HepG2 (cell line): ENCODE measurements at regions not wholly inside any gene's neighbourhood (a gene's known extent, or its start where the extent isn't known, plus 50 kb on each side); places are given as distances from the start of the nearest gene placed in this dataset.

ENCODE experiments used
- CBX2 ChIP-seq, 2 experiments: fragments of 200-600 bp in 1 of 2; sonication (generic); formaldehyde crosslinking in 1 of 2; IDR thresholded peaks; 2 replicates each; pipeline versions ENCODE4 v1.7.0 to v1.8.1; 2018 to 2022; ENCODE audit warnings: low read depth in 2 of 2, low read length in 1 of 2, mild to moderate bottlenecking in 1 of 2, missing genetic modification reagents in 1 of 2
- HDAC1 ChIP-seq: sonication (generic); formaldehyde crosslinking; IDR thresholded peaks from 2 replicates; pipeline ENCODE4 v1.5.1; 2020; ENCODE audit warnings: mild to moderate bottlenecking, missing genetic modification reagents
- NR0B2 ChIP-seq: sonication (generic); formaldehyde crosslinking; IDR thresholded peaks from 2 replicates; pipeline ENCODE4 v1.4.0; 2020; ENCODE audit warnings: mild to moderate bottlenecking, missing genetic modification reagents
- PRDM15 ChIP-seq: sonication (generic); formaldehyde crosslinking; IDR thresholded peaks from 2 replicates; pipeline ENCODE4 v1.4.0; 2020; ENCODE audit warnings: missing genetic modification reagents
- SNAPC4 ChIP-seq: sonication (generic); formaldehyde crosslinking; IDR thresholded peaks from 2 replicates; pipeline ENCODE4 v1.4.0; 2020; ENCODE audit warnings: mild to moderate bottlenecking, missing genetic modification reagents
- STAG1 ChIP-seq: sonication (generic); formaldehyde crosslinking; IDR thresholded peaks from 2 replicates; pipeline ENCODE4 v1.4.0; 2020; ENCODE audit warnings: missing genetic modification reagents
- ZNF326 ChIP-seq: sonication (generic); formaldehyde crosslinking; IDR thresholded peaks from 2 replicates; pipeline ENCODE4 v1.4.0; 2020; ENCODE audit warnings: missing genetic modification reagents, borderline replicate concordance
- ZNF446 ChIP-seq: sonication (generic); formaldehyde crosslinking; IDR thresholded peaks from 2 replicates; pipeline ENCODE4 v1.5.0; 2020; ENCODE audit warnings: mild to moderate bottlenecking, missing genetic modification reagents
- ZNF501 ChIP-seq: sonication (generic); formaldehyde crosslinking; IDR thresholded peaks from 2 replicates; pipeline ENCODE4 v1.5.1; 2020; ENCODE audit warnings: mild to moderate bottlenecking, moderate library complexity, missing genetic modification reagents
- TF ChIP-seq, protein P1 (sequence below): sonication (generic); formaldehyde crosslinking; IDR thresholded peaks from 2 replicates; pipeline ENCODE4 v1.5.0; 2020; ENCODE audit warnings: mild to moderate bottlenecking, missing genetic modification reagents, moderate library complexity
- TF ChIP-seq, protein P2 (sequence below): sonication (generic); IDR thresholded peaks from 2 replicates; pipeline ENCODE4 v1.6.1; 2016; ENCODE audit warnings: low read depth, borderline replicate concordance

- TF ChIP-seq, protein P1, sequence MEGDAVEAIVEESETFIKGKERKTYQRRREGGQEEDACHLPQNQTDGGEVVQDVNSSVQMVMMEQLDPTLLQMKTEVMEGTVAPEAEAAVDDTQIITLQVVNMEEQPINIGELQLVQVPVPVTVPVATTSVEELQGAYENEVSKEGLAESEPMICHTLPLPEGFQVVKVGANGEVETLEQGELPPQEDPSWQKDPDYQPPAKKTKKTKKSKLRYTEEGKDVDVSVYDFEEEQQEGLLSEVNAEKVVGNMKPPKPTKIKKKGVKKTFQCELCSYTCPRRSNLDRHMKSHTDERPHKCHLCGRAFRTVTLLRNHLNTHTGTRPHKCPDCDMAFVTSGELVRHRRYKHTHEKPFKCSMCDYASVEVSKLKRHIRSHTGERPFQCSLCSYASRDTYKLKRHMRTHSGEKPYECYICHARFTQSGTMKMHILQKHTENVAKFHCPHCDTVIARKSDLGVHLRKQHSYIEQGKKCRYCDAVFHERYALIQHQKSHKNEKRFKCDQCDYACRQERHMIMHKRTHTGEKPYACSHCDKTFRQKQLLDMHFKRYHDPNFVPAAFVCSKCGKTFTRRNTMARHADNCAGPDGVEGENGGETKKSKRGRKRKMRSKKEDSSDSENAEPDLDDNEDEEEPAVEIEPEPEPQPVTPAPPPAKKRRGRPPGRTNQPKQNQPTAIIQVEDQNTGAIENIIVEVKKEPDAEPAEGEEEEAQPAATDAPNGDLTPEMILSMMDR (CRISPR knock-in tag), result peak; percentile 84
- TF ChIP-seq ZNF326 (no peak), HDAC1 (CRISPR knock-in tag) (0 out of 2 replicates have a peak, but pooled peaks have one; percentile 22), CBX2 (IDR thresholded peaks at IDR 0.05; ENCODE audit: low read depth, low read length) (no peak), CBX2 (CRISPR knock-in tag; IDR thresholded peaks at IDR 0.05; ENCODE audit: low read depth) (0 out of 2 replicates have a peak, but pooled peaks have one; percentile 64), STAG1 (CRISPR knock-in tag) (peak; percentile 83), SNAPC4 (CRISPR knock-in tag) (no peak), PRDM15 (peak; percentile 64; the same call in 1 of the 2 replicates), ZNF446 (CRISPR knock-in tag) (no peak), ZNF501 (CRISPR knock-in tag) (0 out of 2 replicates have a peak, but pooled peaks have one; percentile 23), NR0B2 (CRISPR knock-in tag) (no peak)
- TF ChIP-seq, protein P2, sequence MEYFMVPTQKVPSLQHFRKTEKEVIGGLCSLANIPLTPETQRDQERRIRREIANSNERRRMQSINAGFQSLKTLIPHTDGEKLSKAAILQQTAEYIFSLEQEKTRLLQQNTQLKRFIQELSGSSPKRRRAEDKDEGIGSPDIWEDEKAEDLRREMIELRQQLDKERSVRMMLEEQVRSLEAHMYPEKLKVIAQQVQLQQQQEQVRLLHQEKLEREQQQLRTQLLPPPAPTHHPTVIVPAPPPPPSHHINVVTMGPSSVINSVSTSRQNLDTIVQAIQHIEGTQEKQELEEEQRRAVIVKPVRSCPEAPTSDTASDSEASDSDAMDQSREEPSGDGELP, result peak; percentile 73; the same call in 1 of the 2 replicates
- TF ChIP-seq, all 625 proteins: peak for 19
These were observed 79.1 kb upstream of the LMO2 start (continued) for GRCh38 chr11:33970984-33971466.
